Head of caudate nucleus (tissue), 42 donors: ENCODE measurements at regions not wholly inside any gene's neighbourhood (a gene's known extent, or its start where the extent isn't known, plus 50 kb on each side); places are given as distances from the start of the nearest gene placed in this dataset.

Source experiments
- DNase-seq, 42 donors: peaks; one replicate each; pipeline versions ENCODE4 v3.0.0 to v3.0.0-alpha.2; 2020 to 2021; ENCODE audit warnings: mixed read lengths in 7 of 42
- intact Hi-C: fragments of 100-400 bp; cut with DNase I; formaldehyde crosslinking; loops from one replicate; pipeline ENCODE4 v1.15.0; 2022

DNA sequence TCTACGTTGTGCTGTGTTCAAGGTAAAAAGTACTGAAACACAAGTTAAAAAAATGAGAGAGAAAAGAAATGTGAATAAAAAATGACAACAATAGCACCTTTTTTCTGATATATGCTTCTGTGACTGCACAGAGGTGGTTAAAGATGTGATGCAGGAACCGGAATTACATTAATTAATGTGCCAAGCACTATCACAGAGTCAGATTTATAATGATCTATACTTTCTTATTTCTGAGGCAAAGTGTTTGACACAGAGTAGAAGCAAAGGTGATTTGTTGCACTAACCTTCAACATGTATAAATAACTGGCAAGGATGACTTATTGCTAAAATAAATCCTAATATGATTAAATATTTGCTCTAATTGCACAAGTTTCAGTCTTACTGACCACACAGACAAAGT, 654.6 kb upstream of the SLITRK1 start:
- no peak for DNase-seq
- intact Hi-C loops, result no loop called here

- intact Hi-C loops, result no loop called here
- no peak for DNase-seq
Observed at GRCh38 chr13:84528408-84529070, 646.3 kb upstream of the SLITRK1 start.

- DNase-seq, result no peak
- intact Hi-C loops, result no loop called here
Observed at GRCh38 chr13:84525865-84526264, 643.6 kb upstream of the SLITRK1 start.

DNA sequence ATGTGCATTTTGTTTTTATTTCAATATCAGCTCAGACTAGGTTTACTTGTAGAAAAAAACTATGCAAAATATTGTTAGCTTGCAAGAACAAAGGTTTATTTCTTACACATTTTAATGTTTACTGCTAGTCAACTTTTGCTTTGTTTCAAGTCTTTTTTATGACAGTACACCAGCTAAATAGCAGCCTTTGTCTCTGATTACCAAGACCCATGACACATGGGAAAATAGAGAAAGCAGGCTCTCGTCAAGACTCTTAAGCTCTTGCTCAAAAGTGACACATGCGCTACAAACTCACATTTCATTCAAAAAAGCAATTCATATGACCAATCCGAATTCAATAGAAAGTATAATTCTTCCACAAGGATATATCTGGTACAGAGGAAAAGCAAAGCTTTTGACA, 642.3 kb upstream of the SLITRK1 start:
- intact Hi-C loops, result no loop called here
- DNase-seq, result no peak

- intact Hi-C loops, result no loop called here
- no peak for DNase-seq
Observed at GRCh38 chr13:84500016-84500415, 617.7 kb upstream of the SLITRK1 start.

DNA sequence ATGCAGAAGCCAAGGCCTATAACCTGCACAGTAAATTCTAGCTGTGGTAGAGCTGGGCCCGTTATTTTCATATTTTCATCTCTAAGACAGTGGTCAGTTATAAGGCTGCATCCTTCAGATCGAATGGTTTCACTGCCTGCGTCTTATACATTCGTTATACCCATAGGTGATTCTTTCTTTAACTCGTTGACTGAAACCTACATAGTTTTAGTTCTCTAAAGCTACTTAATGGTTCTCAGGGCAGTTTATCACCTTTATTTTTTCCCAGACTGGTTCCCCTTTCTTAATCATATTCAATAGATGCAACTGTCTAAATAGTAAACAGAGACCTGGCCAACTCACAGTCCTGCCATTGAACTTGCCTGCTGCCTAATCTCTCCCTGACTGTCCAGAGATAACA, 615.3 kb upstream of the SLITRK1 start:
- DNase-seq, result no peak
- intact Hi-C loops, result no loop called here

DNA sequence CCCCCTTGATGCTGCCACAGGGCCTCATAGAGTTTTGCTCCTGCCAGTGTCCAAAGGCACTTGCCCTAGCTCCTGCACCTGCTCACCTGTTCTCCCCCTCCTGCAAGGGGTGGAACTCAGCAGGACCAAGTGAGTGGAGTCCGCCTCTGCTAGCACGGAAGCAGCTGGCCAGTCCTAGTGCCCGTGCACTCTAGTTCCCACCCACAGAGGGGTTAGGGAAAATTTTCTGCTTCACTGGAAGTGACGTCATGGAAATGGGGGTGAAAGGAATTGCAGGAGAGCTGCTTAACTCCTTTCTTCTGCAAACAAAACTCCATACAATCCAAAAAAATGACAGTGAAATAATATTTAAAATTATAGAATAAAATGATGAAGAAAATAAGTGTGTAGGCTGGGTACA, 609.7 kb upstream of the SLITRK1 start:
- intact Hi-C loops, result no loop called here

DNA sequence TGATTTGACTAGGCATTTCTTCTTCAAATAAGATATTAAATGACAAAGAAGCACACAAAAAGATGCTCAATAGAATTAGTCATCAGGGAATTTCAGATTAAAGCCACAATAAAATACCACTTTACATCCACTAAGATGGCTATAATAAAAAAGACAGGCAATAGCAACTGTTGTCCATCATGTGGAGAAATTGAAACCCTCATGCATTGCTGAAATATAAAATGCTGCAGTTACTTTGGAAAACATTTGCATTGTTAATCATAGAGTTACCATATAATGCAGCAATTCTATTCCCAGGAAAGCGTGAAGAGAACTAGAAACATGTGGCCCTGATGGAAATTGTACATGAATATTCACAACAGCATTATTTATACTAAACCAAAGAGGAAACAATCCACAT, 605.5 kb upstream of the SLITRK1 start:
- DNase-seq, result no peak
- intact Hi-C loops, result no loop called here

More for the DNA sequence above, 609.7 kb upstream of the SLITRK1 start:
- no peak for DNase-seq

DNA sequence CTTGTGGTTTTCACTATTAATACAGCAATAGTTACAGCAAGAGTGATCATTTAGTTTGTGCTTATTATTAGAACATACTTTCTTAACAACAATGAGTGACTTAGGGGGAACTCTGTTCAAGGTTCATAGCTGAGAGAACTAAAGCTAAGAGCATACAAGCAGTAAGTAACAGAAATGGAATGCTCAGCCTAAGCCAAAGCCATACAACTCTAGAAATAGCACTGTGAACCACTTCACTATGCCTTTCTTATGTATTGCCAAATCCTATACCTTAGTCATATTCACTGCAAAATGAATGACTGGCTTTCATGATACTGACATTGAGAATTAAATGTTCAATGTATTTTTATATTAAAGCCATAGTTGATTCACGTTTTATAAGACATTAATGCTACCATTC, 599.7 kb upstream of the SLITRK1 start:
- intact Hi-C loops, result no loop called here
- DNase-seq, result no peak

DNA sequence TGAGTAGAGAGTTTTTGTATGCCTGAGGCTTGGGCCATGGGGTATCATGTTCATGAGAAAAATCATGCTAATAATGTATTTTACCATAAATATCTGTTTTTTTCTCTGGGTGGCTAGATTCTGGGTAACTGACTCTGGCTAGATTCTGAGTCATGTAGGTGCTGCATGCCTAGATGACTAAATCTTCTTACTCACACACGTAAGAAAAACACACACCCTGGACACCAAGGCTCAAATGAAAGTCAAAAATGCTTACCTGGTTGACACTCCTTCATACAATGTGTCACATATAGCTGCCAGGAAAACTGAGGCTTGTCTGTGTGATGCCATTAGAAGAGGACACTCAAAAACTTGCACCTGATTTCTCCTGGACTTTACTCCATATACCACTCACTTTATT, 597.4 kb upstream of the SLITRK1 start:
- DNase-seq, result no peak
- intact Hi-C loops, result no loop called here

- DNase-seq, result no peak
- intact Hi-C loops, result no loop called here
Observed at GRCh38 chr13:84470528-84470927, 588.3 kb upstream of the SLITRK1 start.

- intact Hi-C loops, result no loop called here
- DNase-seq, result no peak
Observed at GRCh38 chr13:84466461-84466860, 584.2 kb upstream of the SLITRK1 start.

DNA sequence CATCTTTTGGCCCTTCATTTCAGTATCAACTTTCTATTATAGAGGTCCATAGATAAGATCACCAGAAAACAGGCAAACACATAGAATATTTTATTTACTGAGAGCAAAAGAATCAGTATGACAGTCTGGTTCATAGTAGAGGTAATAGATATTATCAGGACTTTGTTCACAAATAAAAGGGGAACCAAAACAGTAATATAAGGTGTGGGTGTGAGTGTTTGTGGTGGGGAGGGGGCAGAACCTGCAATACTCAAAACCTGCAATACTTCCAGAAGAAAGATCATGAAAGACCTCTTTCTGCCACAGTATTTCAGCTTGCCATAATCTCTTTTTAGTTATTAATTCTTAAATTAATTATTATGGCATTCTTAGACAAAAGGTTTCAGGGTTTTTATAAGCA, 578.7 kb upstream of the SLITRK1 start:
- no peak for DNase-seq
- intact Hi-C loops, result no loop called here

GRCh38 chr13:84455143-84455905, 573.0 kb upstream of the SLITRK1 start:
- no peak for DNase-seq
- intact Hi-C loops, result no loop called here

DNA sequence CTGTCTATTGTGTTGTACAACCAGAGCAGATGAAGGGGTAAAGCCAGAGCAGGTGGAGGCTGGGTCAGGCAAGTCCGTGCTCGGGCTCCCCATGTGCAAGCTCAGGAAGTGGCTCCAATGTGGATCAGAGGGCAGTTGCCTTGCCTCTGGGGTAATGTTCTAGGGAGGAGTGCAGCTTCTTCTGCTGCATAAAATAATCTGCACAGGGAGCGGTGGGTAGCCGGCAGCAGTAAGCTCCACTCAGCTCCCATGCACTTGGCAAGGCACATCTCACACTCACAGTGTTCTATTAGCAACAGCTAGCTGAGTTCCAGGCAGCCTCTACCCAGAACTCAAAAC, 565.3 kb upstream of the SLITRK1 start:
- DNase-seq, result no peak
- intact Hi-C loops, result no loop called here

DNA sequence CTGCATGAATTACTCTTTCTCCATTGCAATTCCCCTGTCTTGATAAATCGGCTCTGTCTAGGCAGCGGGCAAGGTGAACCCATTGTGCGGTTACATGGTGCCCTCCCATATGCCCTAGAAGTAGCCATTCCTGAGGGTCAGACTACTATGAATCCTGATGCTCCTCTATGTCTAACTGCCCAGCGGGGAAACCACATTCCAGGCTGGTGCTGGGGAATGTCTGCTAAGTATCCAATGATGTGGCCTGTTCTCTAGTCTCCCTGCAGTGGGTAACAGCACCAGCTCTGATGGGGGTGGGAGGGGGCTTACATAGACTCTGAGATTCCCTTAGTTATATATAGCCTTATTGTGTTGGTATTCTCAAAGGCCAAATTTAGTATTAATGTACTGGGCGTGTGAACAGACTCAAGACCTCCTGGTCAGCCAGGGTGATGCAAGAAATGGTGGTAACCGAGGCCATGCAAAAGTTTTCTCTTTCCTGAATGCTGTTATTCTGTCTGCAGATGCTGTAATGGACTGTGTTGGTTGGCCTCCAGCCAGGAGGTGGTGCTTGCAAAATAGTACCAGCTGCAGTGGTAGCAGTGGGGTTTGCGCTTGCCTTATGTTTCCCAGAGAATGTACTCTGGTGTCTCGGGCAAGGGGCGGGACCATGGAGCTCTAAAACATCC, 564.8 kb upstream of the SLITRK1 start:
- intact Hi-C loops, result no loop called here
- no peak for DNase-seq

DNA sequence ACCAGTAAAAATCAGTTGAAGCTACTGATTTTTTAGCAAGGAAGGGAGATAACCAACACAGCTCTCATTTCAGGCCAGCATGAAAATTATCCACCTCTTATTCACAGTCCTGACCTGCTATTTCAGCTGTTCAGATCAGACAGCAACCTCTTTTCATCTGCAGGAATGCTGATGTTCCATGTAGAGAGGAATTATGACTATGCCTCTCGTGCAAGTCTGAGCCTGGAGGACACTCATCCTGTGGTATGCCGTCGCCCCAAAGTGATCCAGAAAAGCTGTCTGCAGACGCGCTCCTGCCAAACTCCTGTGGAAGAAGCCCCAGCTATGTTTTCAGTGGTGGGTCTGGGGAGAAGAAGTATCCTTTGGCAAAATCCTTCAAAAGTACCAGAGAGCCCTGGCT, 563.5 kb upstream of the SLITRK1 start:
- intact Hi-C loops, result no loop called here

GRCh38 chr13:84443463-84443862, 561.2 kb upstream of the SLITRK1 start:
- intact Hi-C loops, result no loop called here

More for the DNA sequence above, 563.5 kb upstream of the SLITRK1 start:
- no peak for DNase-seq

GRCh38 chr13:84439108-84439507, 556.8 kb upstream of the SLITRK1 start:
- intact Hi-C loops, result no loop called here
- no peak for DNase-seq

More at GRCh38 chr13:84443463-84443862, 561.2 kb upstream of the SLITRK1 start:
- no peak for DNase-seq

GRCh38 chr13:84433024-84433423, 550.8 kb upstream of the SLITRK1 start:
- intact Hi-C loops, result no loop called here
- no peak for DNase-seq

- DNase-seq, result no peak
- intact Hi-C loops, result no loop called here
Observed at GRCh38 chr13:84431646-84432045, 549.4 kb upstream of the SLITRK1 start.
